ENCODE measurements at regions not wholly inside any gene's neighbourhood (a gene's known extent, or its start where the extent isn't known, plus 50 kb on each side); places are given as distances from the start of the nearest gene placed in this dataset.
A peak's percentile ranks its signal among the peaks of the same experiment; 100 is the strongest.

GRCh38 chr2:133777574-133777960, 209.3 kb upstream of the NCKAP5 start (continued):
- TF ChIP-seq TCF7L2 (IDR thresholded peaks at IDR 0.05; ENCODE audit: borderline replicate concordance, extremely low read depth, insufficient read depth, insufficient read length) (peak; percentile 62), MAX (IDR thresholded peaks at IDR 0.05) (peak; percentile 74), ATF3 (IDR thresholded peaks at IDR 0.05) (no peak), EZH2 (IDR thresholded peaks at IDR 0.05) (no peak), SRF (IDR thresholded peaks at IDR 0.05; ENCODE audit: low read depth) (no peak), POLR2AphosphoS5 (IDR thresholded peaks at IDR 0.05; ENCODE audit: low read depth, low read length) (no peak), ELF1 (IDR thresholded peaks at IDR 0.05; ENCODE audit: borderline replicate concordance, low read depth) (no peak), SP1 (IDR thresholded peaks at IDR 0.05; ENCODE audit: low read depth) (no peak), CBX3 (IDR thresholded peaks at IDR 0.05; ENCODE audit: low read depth) (0 out of 2 replicates have a peak, but pooled peaks have one; percentile 18), ZFX (IDR thresholded peaks at IDR 0.05) (no peak), YY1 (IDR thresholded peaks at IDR 0.05; ENCODE audit: extremely low read depth, insufficient replicate concordance, low read depth, low read length) (no peak), RAD21 (IDR thresholded peaks at IDR 0.05; ENCODE audit: low read depth) (no peak)

GRCh38 chr2:133780099-133780996, 212.1 kb upstream of the NCKAP5 start:
- ChIA-PET CTCF (interaction anchor here (0.7 to 1.5 kb wide), 14 partner anchors 9 to 1233 kb away, joined by 3 to 30 read pairs (median 4); no protein-coding TSS in a partner anchor), POLR2A (no interaction called here), RAD21 (ENCODE audit: low non-redundant PET in 1 of 2, low total read pairs in 2 of 2, uncharacterized antibody in 2 of 2, unreplicated experiment in 2 of 2) (interaction anchor here in 1 of 2 experiments (0.7 kb wide), 1 partner anchor 64 kb away, joined by 3 read pairs; no protein-coding TSS in a partner anchor)
- Histone ChIP-seq H4K20me1 (ENCODE audit: insufficient read depth) (no peaks in the 10 kb centered on the region), H3K27ac (ENCODE audit: low read depth, low read length) (no peak overlapping the region), H3K9me2 (ENCODE audit: insufficient read depth) (no peaks in the 10 kb centered on the region), H3K4me3 (replicated peaks in 1 of 2; ENCODE audit: low read depth in 1 of 2, low read length in 2 of 2) (no peak overlapping the region), H3K79me2 (ENCODE audit: insufficient read depth, low read length) (no peaks in the 10 kb centered on the region), H3K9me3 (ENCODE audit: control insufficient read depth in 1 of 2, insufficient read depth in 1 of 2, low read depth in 1 of 2, low read length in 2 of 2) (no peaks in the 10 kb centered on the region), H2AFZ (ENCODE audit: low read depth, low read length, poor library complexity, severe bottlenecking) (no peak overlapping the region), H3K4me2 (ENCODE audit: low read length) (no peak overlapping the region), H3K27me3 (ENCODE audit: insufficient read depth, low read length) (no peaks in the 10 kb centered on the region), H3K4me1 (ENCODE audit: control insufficient read depth in 1 of 2, insufficient read depth in 2 of 2, low read length in 2 of 2) (peaks cover 2 to 7% of the 10 kb centered on the region in 2 experiments; a peak in 3 of 4 replicates), H3K36me3 (ENCODE audit: control insufficient read depth in 1 of 2, insufficient read depth in 2 of 2, low read length in 2 of 2) (no peaks in the 10 kb centered on the region), H3K9ac (ENCODE audit: low read length) (no peak overlapping the region)
- BruUV-seq (replicated peaks), result no TSS peak
- TF ChIP-seq EGR1 (IDR thresholded peaks at IDR 0.05; ENCODE audit: low read depth), result no peak
- peak; percentile 36 to 83 (median 74); a peak in 5 of 6 replicates for TF ChIP-seq CTCF (IDR thresholded peaks at IDR 0.05 in 2 of 3, conservative IDR thresholded peaks at IDR 0.05 in 1 of 3; ENCODE audit: borderline replicate concordance in 1 of 3, insufficient read depth in 1 of 3, low read depth in 2 of 3, low read length in 2 of 3)
- TF ChIP-seq RAD21 (IDR thresholded peaks at IDR 0.05; ENCODE audit: low read depth), result peak; percentile 71
- no peak for TF ChIP-seq YY1 (IDR thresholded peaks at IDR 0.05; ENCODE audit: extremely low read depth, insufficient replicate concordance, low read depth, low read length)
- no peak for TF ChIP-seq REST (IDR thresholded peaks at IDR 0.05; ENCODE audit: low read depth)
- TF ChIP-seq POLR2AphosphoS5 (IDR thresholded peaks at IDR 0.05; ENCODE audit: low read depth, low read length), result no peak
- TF ChIP-seq SRF (IDR thresholded peaks at IDR 0.05; ENCODE audit: low read depth), result no peak
- no peak for TF ChIP-seq MAX (IDR thresholded peaks at IDR 0.05)
- no peak for TF ChIP-seq CBX3 (IDR thresholded peaks at IDR 0.05; ENCODE audit: low read depth)
- intact Hi-C loops (cut with micrococcal nuclease), result loop anchor here (1.0 kb wide), 1 partner anchor 261 kb away; no protein-coding TSS in a partner anchor
- ATAC-seq (peak; percentile 83), DNase-seq (ENCODE audit: low read depth, low spot score) (peak; percentile 52)
